ENCODE measurements at regions not wholly inside any gene's neighbourhood (a gene's known extent, or its start where the extent isn't known, plus 50 kb on each side); places are given as distances from the start of the nearest gene placed in this dataset.

DNA sequence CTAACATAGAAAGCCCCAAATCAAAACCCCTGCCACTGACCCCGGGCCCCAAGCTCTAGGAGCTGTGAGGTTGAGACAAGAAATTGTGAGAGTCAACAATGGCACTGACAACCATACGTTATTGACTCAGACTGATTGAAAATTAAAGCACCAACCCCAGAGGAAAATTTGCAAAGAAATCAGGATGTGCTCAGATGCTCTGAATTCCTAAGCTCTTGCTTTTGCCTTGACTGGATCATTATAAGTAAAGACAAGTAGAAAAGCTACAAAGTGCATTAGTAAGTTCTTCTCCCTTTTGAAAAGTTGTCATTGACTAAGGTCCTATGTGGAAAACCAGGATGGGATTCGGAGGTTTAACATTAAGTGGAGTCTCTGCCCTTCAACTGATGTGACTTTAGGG, 130.2 kb downstream of the SAMD9 start:
- no peaks in the 10 kb centered on the region for H3K79me2 ChIP-seq (ENCODE audit: insufficient read depth, low read length)
- H3K4me1 ChIP-seq (ENCODE audit: insufficient read depth, low read length, poor library complexity, severe bottlenecking): no peaks in the 10 kb centered on the region
- H3K4me2 ChIP-seq (ENCODE audit: low read depth, low read length, poor library complexity, severe bottlenecking): no peak overlapping the region
- H2AFZ ChIP-seq (ENCODE audit: low read length): no peak overlapping the region
- no peak overlapping the region for H3K9ac ChIP-seq (ENCODE audit: low read depth, low read length, poor library complexity, severe bottlenecking)
- no peaks in the 10 kb centered on the region for H3K9me3 ChIP-seq (ENCODE audit: insufficient read depth, low read depth, low read length)
- H3F3A ChIP-seq (ENCODE audit: low read depth): no peaks in the 10 kb centered on the region
- no peaks in the 10 kb centered on the region for H3K36me3 ChIP-seq (ENCODE audit: insufficient read depth, low read length)
- no peak for TF ChIP-seq EZH2phosphoT487 (IDR thresholded peaks at IDR 0.05; ENCODE audit: borderline replicate concordance)
- TF ChIP-seq, protein P1, sequence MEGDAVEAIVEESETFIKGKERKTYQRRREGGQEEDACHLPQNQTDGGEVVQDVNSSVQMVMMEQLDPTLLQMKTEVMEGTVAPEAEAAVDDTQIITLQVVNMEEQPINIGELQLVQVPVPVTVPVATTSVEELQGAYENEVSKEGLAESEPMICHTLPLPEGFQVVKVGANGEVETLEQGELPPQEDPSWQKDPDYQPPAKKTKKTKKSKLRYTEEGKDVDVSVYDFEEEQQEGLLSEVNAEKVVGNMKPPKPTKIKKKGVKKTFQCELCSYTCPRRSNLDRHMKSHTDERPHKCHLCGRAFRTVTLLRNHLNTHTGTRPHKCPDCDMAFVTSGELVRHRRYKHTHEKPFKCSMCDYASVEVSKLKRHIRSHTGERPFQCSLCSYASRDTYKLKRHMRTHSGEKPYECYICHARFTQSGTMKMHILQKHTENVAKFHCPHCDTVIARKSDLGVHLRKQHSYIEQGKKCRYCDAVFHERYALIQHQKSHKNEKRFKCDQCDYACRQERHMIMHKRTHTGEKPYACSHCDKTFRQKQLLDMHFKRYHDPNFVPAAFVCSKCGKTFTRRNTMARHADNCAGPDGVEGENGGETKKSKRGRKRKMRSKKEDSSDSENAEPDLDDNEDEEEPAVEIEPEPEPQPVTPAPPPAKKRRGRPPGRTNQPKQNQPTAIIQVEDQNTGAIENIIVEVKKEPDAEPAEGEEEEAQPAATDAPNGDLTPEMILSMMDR (conservative IDR thresholded peaks at IDR 0.05; ENCODE audit: low read length): no peak
- no peaks in the 10 kb centered on the region for H3K9me2 ChIP-seq (replicated peaks; ENCODE audit: low read depth, low read length)
- H3K27me3 ChIP-seq (ENCODE audit: insufficient read depth, low read length, poor library complexity, severe bottlenecking): no peaks in the 10 kb centered on the region
- no peaks in the 10 kb centered on the region for H4K20me1 ChIP-seq (ENCODE audit: insufficient read depth, low read length, poor library complexity, severe bottlenecking)
- H3K4me3 ChIP-seq (ENCODE audit: low read length, poor library complexity, severe bottlenecking): no peak overlapping the region

- H3K36me3 ChIP-seq (ENCODE audit: insufficient read depth, low read length): no peaks in the 10 kb centered on the region
- H3K4me3 ChIP-seq (ENCODE audit: low read length, poor library complexity, severe bottlenecking): no peak overlapping the region
- no peak overlapping the region for H2AFZ ChIP-seq (ENCODE audit: low read length)
- H3K79me2 ChIP-seq (ENCODE audit: insufficient read depth, low read length): no peaks in the 10 kb centered on the region
- H3F3A ChIP-seq (ENCODE audit: low read depth): no peaks in the 10 kb centered on the region
- no peaks in the 10 kb centered on the region for H4K20me1 ChIP-seq (ENCODE audit: insufficient read depth, low read length, poor library complexity, severe bottlenecking)
- TF ChIP-seq, protein P1 (conservative IDR thresholded peaks at IDR 0.05; ENCODE audit: low read length): no peak
- TF ChIP-seq EZH2phosphoT487 (IDR thresholded peaks at IDR 0.05; ENCODE audit: borderline replicate concordance): no peak
- no peaks in the 10 kb centered on the region for H3K9me2 ChIP-seq (replicated peaks; ENCODE audit: low read depth, low read length)
- H3K4me1 ChIP-seq (ENCODE audit: insufficient read depth, low read length, poor library complexity, severe bottlenecking): no peaks in the 10 kb centered on the region
- H3K27me3 ChIP-seq (ENCODE audit: insufficient read depth, low read length, poor library complexity, severe bottlenecking): no peaks in the 10 kb centered on the region
- no peak overlapping the region for H3K9ac ChIP-seq (ENCODE audit: low read depth, low read length, poor library complexity, severe bottlenecking)
- H3K9me3 ChIP-seq (ENCODE audit: insufficient read depth, low read depth, low read length): no peaks in the 10 kb centered on the region
- no peak overlapping the region for H3K4me2 ChIP-seq (ENCODE audit: low read depth, low read length, poor library complexity, severe bottlenecking)
Observed at GRCh38 chr7:92987095-92987494, 130.7 kb downstream of the SAMD9 start.

DNA sequence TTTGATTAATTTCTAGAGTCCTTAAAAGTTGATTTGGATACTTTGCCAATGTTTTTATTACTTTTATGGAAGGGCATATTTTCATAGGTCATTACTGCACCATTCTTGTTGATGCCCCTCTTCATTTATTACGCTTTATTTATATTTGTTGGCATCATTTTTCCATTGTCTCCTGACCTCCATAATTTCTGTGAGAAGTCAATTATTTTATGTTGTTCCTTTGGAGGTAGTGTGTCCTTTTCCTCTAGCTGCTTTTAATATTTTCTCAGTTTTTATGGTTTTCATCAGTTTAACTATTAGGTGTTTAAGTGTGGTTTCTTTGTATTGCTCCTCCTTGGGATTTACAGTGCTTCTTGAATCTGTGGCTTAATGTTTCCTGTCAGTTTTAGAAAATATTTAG, 134.9 kb downstream of the SAMD9 start:
- Histone ChIP-seq H3K79me2 (ENCODE audit: insufficient read depth, low read length) (no peaks in the 10 kb centered on the region), H3F3A (ENCODE audit: low read depth) (no peaks in the 10 kb centered on the region), H3K4me1 (ENCODE audit: insufficient read depth, low read length, poor library complexity, severe bottlenecking) (no peaks in the 10 kb centered on the region), H4K20me1 (ENCODE audit: insufficient read depth, low read length, poor library complexity, severe bottlenecking) (no peaks in the 10 kb centered on the region), H3K9me3 (ENCODE audit: insufficient read depth, low read depth, low read length) (no peaks in the 10 kb centered on the region), H3K9me2 (replicated peaks; ENCODE audit: low read depth, low read length) (no peaks in the 10 kb centered on the region), H3K36me3 (ENCODE audit: insufficient read depth, low read length) (no peaks in the 10 kb centered on the region), H2AFZ (ENCODE audit: low read length) (no peak overlapping the region), H3K9ac (ENCODE audit: low read depth, low read length, poor library complexity, severe bottlenecking) (no peak overlapping the region), H3K27me3 (ENCODE audit: insufficient read depth, low read length, poor library complexity, severe bottlenecking) (no peaks in the 10 kb centered on the region), H3K4me3 (ENCODE audit: low read length, poor library complexity, severe bottlenecking) (no peak overlapping the region), H3K4me2 (ENCODE audit: low read depth, low read length, poor library complexity, severe bottlenecking) (no peak overlapping the region)
- TF ChIP-seq EZH2phosphoT487 (IDR thresholded peaks at IDR 0.05; ENCODE audit: borderline replicate concordance): no peak
- TF ChIP-seq, protein P1 (conservative IDR thresholded peaks at IDR 0.05; ENCODE audit: low read length): no peak

All from Loucy (cell line).